GM19463 (cell line): ENCODE measurements at regions not wholly inside any gene's neighbourhood (a gene's known extent, or its start where the extent isn't known, plus 50 kb on each side); places are given as distances from the start of the nearest gene placed in this dataset.

Source experiments
- ATAC-seq: cut with Tn5 transposase; IDR thresholded peaks from one replicate; pipeline ENCODE4 v1.9.1; 2021; ENCODE audit warnings: mild to moderate bottlenecking, moderate library complexity; ENCODE audit not compliant: unreplicated experiment

DNA sequence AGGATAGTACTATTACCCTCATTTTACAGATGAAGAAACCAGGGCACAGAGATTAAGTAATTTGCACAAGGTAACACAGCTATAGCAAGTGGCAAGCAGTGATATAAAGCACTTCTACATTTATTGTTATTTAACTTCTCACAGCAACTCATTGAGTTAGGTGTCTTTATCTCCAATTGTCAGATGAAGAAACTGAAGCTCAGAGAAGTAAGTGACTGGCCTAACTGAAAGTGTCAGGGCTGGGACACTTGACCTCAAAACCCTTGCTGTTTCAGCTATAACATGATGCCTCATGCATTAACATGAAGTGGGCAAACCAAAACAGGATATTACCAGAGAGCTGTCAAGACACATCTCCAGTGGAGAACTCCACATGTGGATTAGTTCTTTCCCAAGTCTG lies 65.8 kb upstream of the LEKR1 start:
- peak; percentile 91 for ATAC-seq

DNA sequence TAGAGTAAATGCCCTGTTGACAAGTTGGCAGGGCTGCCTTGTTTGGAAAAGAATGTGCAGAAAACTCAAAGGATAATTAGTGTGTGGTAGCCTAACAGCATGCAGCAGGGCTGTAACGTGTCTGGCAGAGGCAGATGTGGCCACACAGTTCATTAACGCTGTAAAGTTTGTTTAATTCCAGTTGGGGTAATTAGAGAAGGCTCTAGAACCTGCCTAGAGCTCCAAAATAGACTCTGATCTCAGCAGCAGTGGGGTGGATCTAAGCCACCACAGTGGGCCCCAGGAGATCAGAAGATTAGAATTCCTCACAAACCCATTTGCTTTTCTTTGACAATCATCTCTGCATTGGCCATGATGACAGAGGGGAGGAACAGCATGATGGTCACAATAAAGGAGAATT lies 65.1 kb upstream of the LEKR1 start:
- no peak for ATAC-seq

DNA sequence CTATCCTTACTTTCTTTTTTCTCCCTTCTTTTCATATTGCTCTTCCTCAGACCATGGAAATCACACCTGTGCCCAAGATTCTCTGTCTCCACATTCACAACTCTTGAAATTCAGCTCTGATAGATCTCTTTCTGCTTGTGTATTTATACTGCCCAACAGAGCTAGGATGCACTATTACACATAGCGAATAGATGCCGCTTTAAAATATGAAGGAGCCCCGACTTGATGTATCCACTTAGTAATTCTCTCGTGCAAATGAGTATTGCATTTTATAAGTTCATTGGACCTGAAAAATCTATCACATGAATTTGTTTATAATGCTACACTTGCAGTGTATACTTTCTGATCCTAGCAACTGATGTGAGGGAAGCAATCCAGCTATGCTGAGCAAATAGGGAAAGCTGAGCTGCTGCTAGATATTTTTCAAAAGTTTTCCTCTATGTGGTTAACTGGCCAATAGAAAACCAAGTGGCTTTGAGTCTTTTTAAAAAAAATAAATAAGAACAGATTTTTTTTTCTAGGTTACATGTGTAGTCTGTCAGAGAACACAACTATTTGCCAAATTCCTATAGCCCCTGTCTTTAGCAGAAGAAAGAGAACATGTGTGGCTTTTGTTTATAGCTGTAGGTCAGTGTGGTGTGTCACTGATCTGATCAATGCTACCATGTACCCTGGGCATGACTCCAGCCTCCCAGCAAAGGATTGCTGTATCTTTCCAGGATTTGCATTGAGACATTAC lies 64.3 kb upstream of the LEKR1 start:
- ATAC-seq, result no peak

DNA sequence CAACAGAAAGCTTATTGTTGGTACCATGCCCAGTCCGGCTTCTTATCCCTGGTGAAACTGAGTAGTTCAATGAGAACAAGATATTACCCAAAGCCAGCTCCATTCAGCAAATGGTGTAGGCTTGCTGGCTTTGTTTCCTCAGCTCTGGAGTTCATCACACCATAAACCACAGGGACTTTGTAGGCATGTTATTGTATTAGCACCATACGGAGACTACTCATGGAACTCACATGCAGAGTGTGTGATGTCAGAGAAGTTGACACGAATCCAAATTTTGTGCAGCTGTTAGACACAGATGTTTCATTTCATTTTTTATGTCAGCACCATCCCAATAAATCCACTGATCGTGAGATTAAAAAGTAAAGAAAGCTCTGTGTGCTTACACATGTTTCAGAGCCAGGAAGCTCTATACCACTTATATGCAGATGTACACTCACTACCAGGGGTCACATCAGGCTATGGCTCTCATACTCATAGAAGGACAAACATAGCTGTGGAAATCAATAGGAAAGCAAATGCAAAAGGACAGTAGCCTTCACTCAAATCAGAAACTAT lies 63.4 kb upstream of the LEKR1 start:
- no peak for ATAC-seq

DNA sequence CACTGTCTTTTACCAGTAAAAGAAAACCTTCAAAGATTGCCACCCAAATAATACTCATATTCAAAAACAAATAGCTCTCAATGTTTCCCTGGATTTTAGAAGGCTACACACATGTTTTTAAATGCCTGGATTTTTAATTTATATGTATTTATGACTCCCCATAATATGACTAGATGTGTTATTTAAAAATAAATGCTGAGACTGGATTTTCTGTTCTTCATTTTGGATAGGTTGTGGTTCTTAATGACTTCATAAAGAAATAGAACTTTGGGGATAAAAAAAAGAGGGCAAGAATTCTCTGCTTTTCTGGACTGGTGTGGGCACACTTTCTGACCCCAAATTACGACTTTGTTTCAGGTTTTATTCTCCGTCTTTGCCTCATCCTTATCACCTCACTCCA lies 62.8 kb upstream of the LEKR1 start:
- no peak for ATAC-seq

DNA sequence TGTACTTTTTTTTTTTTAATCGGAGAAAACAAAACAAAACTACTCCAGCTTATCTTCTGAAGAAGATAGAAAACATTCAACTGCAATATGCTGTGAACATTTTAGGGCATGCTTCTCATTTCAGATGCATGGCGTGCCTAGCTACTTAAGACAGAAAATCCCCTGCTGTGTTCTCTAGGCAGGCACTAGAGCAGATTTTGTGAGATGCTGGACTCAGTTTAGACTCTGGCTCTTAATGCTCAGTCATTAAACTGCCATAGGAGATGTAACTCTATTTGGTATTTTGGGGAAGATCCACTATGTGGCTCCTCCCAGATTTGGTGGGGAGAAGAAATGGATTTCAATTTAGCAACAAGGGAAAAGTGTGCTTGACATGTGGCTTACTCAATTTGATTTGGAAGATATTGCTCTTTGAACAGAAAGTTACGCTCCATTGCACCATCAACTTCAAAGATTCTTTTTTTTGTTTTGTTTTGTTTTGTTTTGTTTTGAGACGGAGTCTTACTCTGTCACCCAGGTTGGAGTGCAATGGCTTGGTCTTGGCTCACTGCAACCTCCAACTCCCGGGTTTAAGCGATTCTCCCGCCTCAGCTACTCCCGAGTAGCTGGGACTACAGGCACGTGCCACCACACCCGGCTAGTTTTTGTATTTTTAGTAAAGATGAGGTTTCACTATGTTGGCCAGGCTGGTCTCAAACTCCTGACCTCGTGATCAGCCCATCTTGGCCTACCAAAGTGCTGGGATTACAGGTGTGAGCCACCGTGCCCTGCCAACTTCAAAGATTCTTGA lies 62.0 kb upstream of the LEKR1 start:
- no peak for ATAC-seq

DNA sequence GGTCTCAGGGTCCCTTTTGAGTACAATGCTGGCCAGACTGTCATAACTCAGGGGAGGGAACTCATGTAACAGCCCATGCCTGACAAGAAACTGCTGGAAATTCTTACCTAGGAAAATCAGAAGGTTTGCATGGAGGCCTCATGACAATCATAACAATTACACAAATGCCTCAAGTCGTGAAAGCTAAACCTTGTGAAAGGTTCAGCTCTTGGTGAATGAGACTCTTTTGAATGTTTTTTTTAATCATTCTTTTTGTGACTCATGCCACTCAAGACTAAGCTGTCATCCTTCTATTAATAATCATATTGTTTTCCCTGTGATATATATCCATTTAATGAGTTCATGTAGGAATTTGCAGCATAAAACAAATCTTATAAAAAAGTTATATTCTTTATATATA lies 61.4 kb upstream of the LEKR1 start:
- ATAC-seq, result no peak

DNA sequence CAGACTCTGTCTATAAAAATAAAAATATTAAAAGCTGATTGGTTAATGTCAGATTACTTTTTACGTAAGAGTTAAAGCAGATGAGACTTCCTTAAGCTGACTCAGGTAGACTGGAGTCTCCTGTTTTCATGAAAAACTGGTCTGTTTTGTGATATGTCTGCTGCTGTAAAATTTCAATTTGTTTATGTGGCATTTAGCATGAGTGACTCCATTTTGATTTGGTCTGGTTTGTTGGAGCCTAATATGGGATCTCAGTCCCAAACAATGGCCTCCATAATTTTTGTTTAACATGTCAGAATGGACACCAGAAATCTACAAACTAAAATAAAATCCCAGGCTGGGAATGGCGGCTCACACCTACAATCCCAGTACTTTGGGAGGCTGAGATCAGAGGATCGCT lies 57.8 kb upstream of the LEKR1 start:
- no peak for ATAC-seq

DNA sequence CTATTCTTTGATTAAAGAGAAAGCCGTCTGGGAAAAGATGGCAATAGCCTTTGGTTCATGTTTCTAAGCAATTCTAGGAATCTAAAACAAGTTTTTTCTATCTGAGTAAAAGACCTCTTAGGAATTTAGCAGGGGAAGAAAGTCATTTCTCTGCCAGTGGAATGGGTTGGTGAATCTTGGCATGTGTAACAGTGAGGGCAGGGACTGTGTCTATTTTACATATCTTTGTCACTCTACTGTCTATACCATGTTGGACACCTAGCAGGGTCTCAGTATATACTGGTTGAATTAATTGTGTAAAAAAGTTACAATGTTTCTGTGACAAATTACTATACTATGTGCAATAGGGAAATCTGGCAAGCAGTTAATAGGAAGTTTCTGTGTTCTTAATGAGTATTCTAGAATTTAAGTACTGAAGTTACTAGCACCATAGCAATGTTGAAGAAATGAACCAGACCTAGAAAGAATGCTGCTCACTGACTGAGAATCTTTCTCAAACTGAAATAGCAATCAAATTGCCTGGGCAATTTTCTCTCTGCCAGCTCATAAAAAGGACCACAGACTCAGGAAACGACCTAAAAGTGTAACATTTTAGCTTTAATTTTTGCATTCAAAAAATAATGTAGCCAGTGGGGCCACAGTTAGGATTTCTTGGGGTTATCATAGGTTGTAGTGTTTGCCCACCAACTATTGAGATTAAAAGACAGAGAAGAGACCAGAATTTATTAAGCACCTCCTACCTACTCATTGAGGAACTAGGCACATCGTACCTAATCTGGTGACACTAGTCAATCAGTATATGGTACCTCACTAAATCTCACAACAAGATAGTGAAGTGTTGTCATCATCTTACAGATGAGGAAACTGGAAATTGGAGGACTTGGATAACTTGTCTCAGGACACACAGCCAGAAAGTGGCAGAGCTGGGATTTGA lies 56.2 kb upstream of the LEKR1 start:
- ATAC-seq, result no peak

DNA sequence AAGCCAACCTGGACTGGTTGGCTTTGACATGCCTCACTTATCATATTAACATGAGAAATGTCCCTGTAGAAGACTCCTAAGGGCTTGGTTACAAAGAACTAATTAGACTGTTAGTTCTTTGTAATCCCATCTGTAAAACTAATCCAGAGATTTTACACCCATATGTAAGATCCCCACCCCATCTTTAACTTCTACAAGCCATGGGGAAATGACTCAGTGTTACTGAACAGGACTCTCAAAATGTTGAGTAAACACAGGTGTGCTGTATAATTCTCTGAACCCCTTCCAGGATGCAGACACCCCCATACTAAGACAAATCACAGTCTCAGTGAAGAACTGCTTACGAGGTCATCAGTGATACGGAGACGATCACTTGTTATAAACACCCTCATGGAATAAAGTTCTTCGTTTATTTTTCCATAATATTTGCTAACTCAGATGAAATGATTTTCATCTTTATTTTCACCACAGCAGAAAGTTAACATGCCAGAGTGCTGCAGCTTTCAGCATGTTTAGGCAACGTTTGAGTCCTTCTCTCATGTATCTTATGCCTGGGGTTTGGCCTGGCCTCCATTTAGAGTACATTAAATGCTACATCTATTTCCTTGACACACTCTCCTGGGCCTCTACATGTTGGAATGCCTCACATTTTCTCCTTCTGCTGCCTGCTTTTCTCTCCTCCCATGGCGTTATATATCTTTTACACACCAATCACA lies 55.3 kb upstream of the LEKR1 start:
- ATAC-seq, result no peak

DNA sequence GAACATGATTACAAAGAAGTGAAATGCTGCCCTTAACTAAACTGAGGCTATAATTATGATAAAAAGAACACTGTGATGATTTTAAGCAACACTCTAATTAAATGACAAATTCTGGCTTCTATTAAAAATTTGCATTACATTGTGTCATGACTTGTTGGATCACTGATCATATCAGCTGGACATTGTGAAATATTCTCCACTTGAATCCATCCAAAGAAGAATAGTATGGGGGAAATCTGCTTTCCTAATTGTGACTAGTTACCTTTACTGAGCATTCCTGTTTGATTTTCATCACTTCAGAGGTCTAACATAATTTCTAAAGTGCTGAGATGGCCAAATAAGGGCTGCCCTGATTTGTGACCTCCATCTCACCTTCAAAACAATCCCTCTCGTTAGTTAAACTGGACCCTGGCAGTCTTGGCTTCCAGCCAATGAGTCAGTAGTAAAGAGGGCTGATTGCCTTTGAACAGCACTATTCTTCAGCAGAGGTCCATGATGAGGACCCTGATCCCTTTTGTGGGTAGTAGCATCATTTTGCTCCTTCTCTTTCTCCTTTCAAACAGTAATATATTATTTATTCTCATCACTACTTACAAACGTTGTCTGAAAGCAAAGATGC lies 53.5 kb upstream of the LEKR1 start:
- no peak for ATAC-seq

DNA sequence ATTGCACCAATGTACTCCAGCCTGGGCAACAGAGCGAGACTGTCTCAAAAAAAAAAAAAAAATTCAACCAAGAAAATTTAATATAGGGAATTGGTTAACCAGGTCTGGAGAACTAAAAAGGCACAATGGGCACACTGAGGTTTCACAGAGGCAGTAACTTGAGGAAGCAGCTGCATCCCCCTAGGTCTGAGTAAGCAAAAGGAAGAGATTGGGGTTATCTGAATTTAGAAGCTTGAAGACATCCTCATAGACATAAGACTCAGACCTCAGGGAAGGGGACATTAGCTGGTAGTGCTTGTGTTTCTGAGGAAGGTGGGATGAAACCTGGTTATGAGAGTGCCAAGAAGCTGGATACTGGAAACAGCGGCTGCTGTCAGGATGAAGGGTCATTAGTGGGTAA lies 50.1 kb upstream of the LEKR1 start:
- ATAC-seq, result no peak
